K562 (cell line): ENCODE measurements at regions not wholly inside any gene's neighbourhood (a gene's known extent, or its start where the extent isn't known, plus 50 kb on each side); places are given as distances from the start of the nearest gene placed in this dataset.
"Not testable (repeated sequence)": the region's sequence is repeated elsewhere in the genome, so short reads cannot be mapped to it uniquely, and the experiment has no call there.

Experiments used
- ATAC-seq: fragments of 200-7000 bp; cut with Tn5 transposase; 3 replicates; pipeline ENCODE4 v1.9.1; 2020; ENCODE audit warnings: moderate library complexity
- BruUV-seq: library from RNA; stranded (reverse); fragments of 400-500 nt; replicated peaks from 2 replicates; lab custom pipeline; 2021; lab: Mats Ljungman, UMichigan
- CTCF ChIA-PET: fragments of 300-600 bp; formaldehyde crosslinking; extraction: SDS; loops from one replicate; lab custom pipeline; 2021; ENCODE audit warnings: low intra/inter-chr PET ratio; lab: Yijun Ruan, JAX
- POLR2A ChIA-PET: fragments of 300-600, 350-650 bp; sonication (Branson Sonifier 250); formaldehyde crosslinking; extraction: SDS; loops from one replicate; lab custom pipeline; 2021; ENCODE audit warnings: antibody characterized with exemption, inconsistent platforms; lab: Yijun Ruan, JAX
- DNase-seq, 4 experiments: peaks; one replicate each; pipeline versions ENCODE4 v3.0.0 to v3.0.0-alpha.2; 2011 to 2018; ENCODE audit warnings: low spot score in 3 of 4, mixed read lengths in 3 of 4; ENCODE audit errors: extremely low read depth in 1 of 4
- FAIRE-seq: peaks from 2 replicates; lab custom pipeline; 2011; peaks lifted over from hg19 to GRCh38; lab: Jason Lieb, UNC
- H2AFZ ChIP-seq: 2 replicates; pipeline ENCODE4 v1.6.0; 2011; ENCODE audit warnings: low read depth, low read length, control low read depth, inconsistent platforms
- H3K27ac ChIP-seq: fragments of 200-600 bp; 3 replicates; pipeline ENCODE4 v1.8.0; 2011; ENCODE audit warnings: low read depth, mild to moderate bottlenecking, control low read depth, inconsistent platforms, low read length, moderate library complexity, mixed read lengths; ENCODE audit errors: extremely low read depth
- H3K27me3 ChIP-seq, 2 experiments: fragments of 300-600 bp in 1 of 2; 2 replicates in 1 of 2; 3 replicates in 1 of 2; pipeline versions ENCODE4 v1.6.0 to v1.8.0; 2011; ENCODE audit warnings: inconsistent platforms in 2 of 2, low read length in 2 of 2, mild to moderate bottlenecking in 1 of 2, mixed read lengths in 1 of 2, moderate library complexity in 1 of 2; ENCODE audit not compliant: control insufficient read depth in 2 of 2, insufficient read depth in 2 of 2
- H3K36me3 ChIP-seq: fragments of 300-600 bp; 3 replicates; pipeline ENCODE4 v1.8.0; 2011; ENCODE audit warnings: mild to moderate bottlenecking, low read length, inconsistent platforms; ENCODE audit not compliant: control insufficient read depth, insufficient read depth
- H3K4me1 ChIP-seq, 2 experiments: fragments of 200-600 bp in 1 of 2; replicated peaks in 1 of 2; 2 replicates in 1 of 2; 3 replicates in 1 of 2; pipeline versions ENCODE4 v1.5.1 to v1.8.0; 2011; ENCODE audit warnings: inconsistent platforms in 2 of 2, low read length in 2 of 2, mild to moderate bottlenecking in 1 of 2, mixed read lengths in 1 of 2, moderate library complexity in 1 of 2; ENCODE audit not compliant: control insufficient read depth in 2 of 2, insufficient read depth in 2 of 2
- H3K4me2 ChIP-seq: 2 replicates; pipeline ENCODE4 v1.6.1; 2011; ENCODE audit warnings: low read length, control low read depth, inconsistent platforms, mixed read lengths; ENCODE audit not compliant: insufficient read depth
- H3K4me3 ChIP-seq: fragments of 200-600 bp; sonication (generic), shearing (Covaris generic); 2 replicates; pipeline ENCODE4 v1.5.1; 2016; ENCODE audit warnings: control low read depth, inconsistent platforms
- H3K79me2 ChIP-seq: fragments of 200-600 bp; 3 replicates; pipeline ENCODE4 v1.8.0; 2011; ENCODE audit warnings: low read length, inconsistent platforms; ENCODE audit not compliant: control insufficient read depth, insufficient read depth
- H3K9ac ChIP-seq, 2 experiments: 2 replicates each; pipeline versions ENCODE4 v1.6.0 to v1.6.1; 2011; ENCODE audit warnings: low read depth in 2 of 2, low read length in 2 of 2, control low read depth in 1 of 2, inconsistent platforms in 1 of 2, mild to moderate bottlenecking in 1 of 2, mixed read lengths in 1 of 2; ENCODE audit not compliant: insufficient read depth in 1 of 2
- H3K9me1 ChIP-seq: one replicate; pipeline ENCODE4 v1.6.0; 2011; ENCODE audit warnings: inconsistent platforms, mild to moderate bottlenecking, low read length, moderate library complexity; ENCODE audit not compliant: control insufficient read depth, insufficient read depth
- H3K9me3 ChIP-seq: replicated peaks from 2 replicates; pipeline ENCODE4 v1.5.1; 2011; ENCODE audit warnings: low read depth, low read length, inconsistent platforms; ENCODE audit not compliant: control insufficient read depth, insufficient read depth
- H4K20me1 ChIP-seq: replicated peaks from 2 replicates; pipeline ENCODE4 v1.6.1; 2011; ENCODE audit warnings: low read length, inconsistent platforms, mixed read lengths; ENCODE audit not compliant: control insufficient read depth, insufficient read depth
- WGBS: fragments of 100-300 bp; shearing (Covaris generic); methylation state at CpG from one replicate; pipeline ENCODE4 v1.1.6; 2016; ENCODE audit warnings: low coverage, mixed read lengths; ENCODE audit not compliant: insufficient coverage; ENCODE audit errors: missing lambda C conversion rate; 5-methylcytosine and 5-hydroxymethylcytosine counted together
- in situ Hi-C: fragments of 300-500 bp; cut with MboI; formaldehyde crosslinking; loops from 4 replicates; pipeline ENCODE4 v1.15.0; 2018; ENCODE audit warnings: inconsistent platforms, mixed read lengths
- intact Hi-C: fragments of 100-400 bp; cut with micrococcal nuclease; formaldehyde crosslinking; loops from 2 replicates; pipeline ENCODE4 v1.14.2; 2022
- TF ChIP-seq, protein P1 (sequence below): fragments of 250-450 bp; sonication (Bioruptor Pico); IDR thresholded peaks from 2 replicates; pipeline ENCODE4 v1.4.0; 2020

DNA sequence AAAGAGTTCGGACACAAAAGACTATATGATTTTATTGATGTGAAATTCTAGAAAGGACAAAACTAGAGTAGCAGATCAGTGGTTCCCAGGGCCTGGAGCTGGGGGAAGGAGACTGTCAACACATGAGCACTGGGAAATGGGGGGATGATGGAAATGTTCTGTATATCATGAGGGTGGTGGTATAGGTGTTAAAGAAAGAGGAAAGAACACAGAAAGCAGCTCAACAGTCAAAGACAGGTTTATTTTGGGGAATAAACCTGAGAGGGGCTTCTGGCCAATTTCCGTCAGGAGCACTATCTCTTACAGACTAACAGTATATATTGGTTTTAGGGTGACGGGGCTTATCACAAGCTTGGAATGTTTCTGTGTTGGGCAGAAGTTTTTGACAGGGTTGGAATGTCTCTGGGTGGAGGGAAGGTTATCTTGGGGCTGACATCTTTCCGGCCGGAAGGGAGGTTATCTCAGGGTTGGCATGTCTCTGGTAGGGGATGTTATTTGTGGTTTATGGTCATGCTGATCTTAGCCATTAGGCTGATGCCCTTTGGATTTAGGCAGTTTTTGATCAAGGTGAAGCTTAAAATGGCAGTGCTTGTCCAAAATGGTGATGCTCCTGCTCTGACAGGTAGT is 254.6 kb upstream of the NRP1 start (continued):
- TF ChIP-seq, protein P1, sequence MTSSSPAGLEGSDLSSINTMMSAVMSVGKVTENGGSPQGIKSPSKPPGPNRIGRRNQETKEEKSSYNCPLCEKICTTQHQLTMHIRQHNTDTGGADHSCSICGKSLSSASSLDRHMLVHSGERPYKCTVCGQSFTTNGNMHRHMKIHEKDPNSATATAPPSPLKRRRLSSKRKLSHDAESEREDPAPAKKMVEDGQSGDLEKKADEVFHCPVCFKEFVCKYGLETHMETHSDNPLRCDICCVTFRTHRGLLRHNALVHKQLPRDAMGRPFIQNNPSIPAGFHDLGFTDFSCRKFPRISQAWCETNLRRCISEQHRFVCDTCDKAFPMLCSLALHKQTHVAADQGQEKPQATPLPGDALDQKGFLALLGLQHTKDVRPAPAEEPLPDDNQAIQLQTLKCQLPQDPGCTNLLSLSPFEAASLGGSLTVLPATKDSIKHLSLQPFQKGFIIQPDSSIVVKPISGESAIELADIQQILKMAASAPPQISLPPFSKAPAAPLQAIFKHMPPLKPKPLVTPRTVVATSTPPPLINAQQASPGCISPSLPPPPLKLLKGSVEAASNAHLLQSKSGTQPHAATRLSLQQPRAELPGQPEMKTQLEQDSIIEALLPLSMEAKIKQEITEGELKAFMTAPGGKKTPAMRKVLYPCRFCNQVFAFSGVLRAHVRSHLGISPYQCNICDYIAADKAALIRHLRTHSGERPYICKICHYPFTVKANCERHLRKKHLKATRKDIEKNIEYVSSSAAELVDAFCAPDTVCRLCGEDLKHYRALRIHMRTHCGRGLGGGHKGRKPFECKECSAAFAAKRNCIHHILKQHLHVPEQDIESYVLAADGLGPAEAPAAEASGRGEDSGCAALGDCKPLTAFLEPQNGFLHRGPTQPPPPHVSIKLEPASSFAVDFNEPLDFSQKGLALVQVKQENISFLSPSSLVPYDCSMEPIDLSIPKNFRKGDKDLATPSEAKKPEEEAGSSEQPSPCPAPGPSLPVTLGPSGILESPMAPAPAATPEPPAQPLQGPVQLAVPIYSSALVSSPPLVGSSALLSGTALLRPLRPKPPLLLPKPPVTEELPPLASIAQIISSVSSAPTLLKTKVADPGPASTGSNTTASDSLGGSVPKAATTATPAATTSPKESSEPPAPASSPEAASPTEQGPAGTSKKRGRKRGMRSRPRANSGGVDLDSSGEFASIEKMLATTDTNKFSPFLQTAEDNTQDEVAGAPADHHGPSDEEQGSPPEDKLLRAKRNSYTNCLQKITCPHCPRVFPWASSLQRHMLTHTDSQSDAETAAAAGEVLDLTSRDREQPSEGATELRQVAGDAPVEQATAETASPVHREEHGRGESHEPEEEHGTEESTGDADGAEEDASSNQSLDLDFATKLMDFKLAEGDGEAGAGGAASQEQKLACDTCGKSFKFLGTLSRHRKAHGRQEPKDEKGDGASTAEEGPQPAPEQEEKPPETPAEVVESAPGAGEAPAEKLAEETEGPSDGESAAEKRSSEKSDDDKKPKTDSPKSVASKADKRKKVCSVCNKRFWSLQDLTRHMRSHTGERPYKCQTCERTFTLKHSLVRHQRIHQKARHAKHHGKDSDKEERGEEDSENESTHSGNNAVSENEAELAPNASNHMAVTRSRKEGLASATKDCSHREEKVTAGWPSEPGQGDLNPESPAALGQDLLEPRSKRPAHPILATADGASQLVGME (CRISPR knock-in tag), result no peak

DNA sequence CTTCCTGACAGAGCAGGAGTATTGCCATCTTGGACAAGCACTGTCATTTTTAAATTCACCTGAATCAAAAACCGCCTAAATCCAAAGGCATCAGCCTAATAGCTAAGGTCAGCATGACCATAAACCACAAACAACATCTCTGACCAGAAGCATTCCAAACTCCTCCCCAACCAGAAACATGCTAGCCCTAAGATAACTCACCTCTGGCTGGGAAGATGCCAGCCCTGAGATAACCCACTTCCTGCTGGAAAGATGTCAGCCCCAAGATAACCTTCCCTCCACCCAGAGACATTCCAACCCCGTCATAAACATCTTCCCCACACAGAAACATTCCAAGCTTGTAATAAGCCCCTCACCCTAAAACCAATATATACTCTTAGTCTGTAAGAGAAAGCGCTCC is 250.1 kb upstream of the NRP1 start:
- H3K9me1 ChIP-seq, H3K36me3 ChIP-seq, H3K9me3 ChIP-seq, H3K9ac ChIP-seq, H3K4me3 ChIP-seq, H3K79me2 ChIP-seq, in situ Hi-C loops, H3K27ac ChIP-seq, H3K4me1 ChIP-seq, FAIRE-seq, intact Hi-C loops, CTCF ChIA-PET, DNase-seq, BruUV-seq, POLR2A ChIA-PET, H3K4me2 ChIP-seq, ATAC-seq, H4K20me1 ChIP-seq, H3K27me3 ChIP-seq, H2AFZ ChIP-seq: not testable (repeated sequence)
- WGBS, result 0% methylated on average over 3 of the region's 3 CpGs
